ENCODE measurements at regions not wholly inside any gene's neighbourhood (a gene's known extent, or its start where the extent isn't known, plus 50 kb on each side); places are given as distances from the start of the nearest gene placed in this dataset.

- H3K27me3 ChIP-seq = no peaks in the 10 kb centered on the region
- no peaks in the 10 kb centered on the region for H3K36me3 ChIP-seq (replicated peaks in 1 of 2; ENCODE audit: insufficient read depth in 1 of 2, low read depth in 2 of 2)
- no peaks in the 10 kb centered on the region for H3K4me1 ChIP-seq
- no peak overlapping the region for H3K4me3 ChIP-seq
- H3K27ac ChIP-seq = no peak overlapping the region
- intact Hi-C loops (cut with DNase I) = no loop called here
- WGBS, 2 donors = 27 to 35% methylated on average over 2 of the region's 2 CpGs
- H3K9me3 ChIP-seq = no peaks in the 10 kb centered on the region
- DNase-seq = no peak
- no peak for ATAC-seq
- TF ChIP-seq POLR2A (IDR thresholded peaks at IDR 0.05) = no peak
- TF ChIP-seq CTCF (IDR thresholded peaks at IDR 0.05) = no peak
Measured at GRCh38 chr4:173919196-173919595, 364.3 kb downstream of the FBXO8 start.

GRCh38 chr4:173917255-173917960 lies 366.1 kb downstream of the FBXO8 start:
- Histone ChIP-seq H3K27ac (no peak overlapping the region), H3K4me3 (no peak overlapping the region), H3K9me3 (no peaks in the 10 kb centered on the region), H3K27me3 (no peaks in the 10 kb centered on the region), H3K4me1 (no peaks in the 10 kb centered on the region), H3K36me3 (replicated peaks in 1 of 2; ENCODE audit: insufficient read depth in 1 of 2, low read depth in 2 of 2) (no peaks in the 10 kb centered on the region)
- DNase-seq = peak in 1 of 4 donors; percentile 5
- ATAC-seq = peak; percentile 24
- TF ChIP-seq POLR2A (IDR thresholded peaks at IDR 0.05) (no peak), CTCF (IDR thresholded peaks at IDR 0.05) (no peak)
- intact Hi-C loops (cut with DNase I) = no loop called here
- 31 to 33% methylated on average over 8 of the region's 8 CpGs for WGBS, 2 donors

- ATAC-seq (no peak), DNase-seq (no peak)
- Histone ChIP-seq H3K36me3 (replicated peaks in 1 of 2; ENCODE audit: insufficient read depth in 1 of 2, low read depth in 2 of 2) (no peaks in the 10 kb centered on the region), H3K27ac (no peak overlapping the region), H3K4me1 (no peaks in the 10 kb centered on the region), H3K4me3 (no peak overlapping the region), H3K9me3 (no peaks in the 10 kb centered on the region), H3K27me3 (no peaks in the 10 kb centered on the region)
- intact Hi-C loops (cut with DNase I) = no loop called here
- WGBS, 2 donors = 69 to 81% methylated on average over 6 of the region's 6 CpGs
- TF ChIP-seq CTCF (IDR thresholded peaks at IDR 0.05) (no peak), POLR2A (IDR thresholded peaks at IDR 0.05) (no peak)
Measured at GRCh38 chr4:173913496-173913895, 370.0 kb downstream of the FBXO8 start.

- DNase-seq = no peak
- no peak for ATAC-seq
- WGBS, 2 donors = 48 to 78% methylated on average over 1 of the region's 1 CpG
- Histone ChIP-seq H3K4me3 (no peak overlapping the region), H3K27me3 (no peaks in the 10 kb centered on the region), H3K36me3 (replicated peaks in 1 of 2; ENCODE audit: insufficient read depth in 1 of 2, low read depth in 2 of 2) (no peaks in the 10 kb centered on the region), H3K9me3 (no peaks in the 10 kb centered on the region), H3K4me1 (no peaks in the 10 kb centered on the region), H3K27ac (no peak overlapping the region)
- TF ChIP-seq CTCF (IDR thresholded peaks at IDR 0.05) (no peak), POLR2A (IDR thresholded peaks at IDR 0.05) (no peak)
- intact Hi-C loops (cut with DNase I) = no loop called here
Measured at GRCh38 chr4:173912384-173912783, 371.1 kb downstream of the FBXO8 start.

- Histone ChIP-seq H3K27ac (no peak overlapping the region), H3K27me3 (no peaks in the 10 kb centered on the region), H3K36me3 (replicated peaks in 1 of 2; ENCODE audit: insufficient read depth in 1 of 2, low read depth in 2 of 2) (no peaks in the 10 kb centered on the region), H3K4me1 (no peaks in the 10 kb centered on the region), H3K4me3 (no peak overlapping the region), H3K9me3 (no peaks in the 10 kb centered on the region)
- DNase-seq = peak in 1 of 4 donors; percentile 18
- TF ChIP-seq POLR2A (IDR thresholded peaks at IDR 0.05) = no peak
- TF ChIP-seq CTCF (IDR thresholded peaks at IDR 0.05) = no peak
- intact Hi-C loops (cut with DNase I) = no loop called here
- 58 to 86% methylated on average over 4 of the region's 4 CpGs for WGBS, 2 donors
- no peak for ATAC-seq
Measured at GRCh38 chr4:173910891-173911290, 372.6 kb downstream of the FBXO8 start.

All from body of pancreas (tissue), 4 donors.